Naive thymus-derived CD4-positive, alpha-beta T cell (primary cell): ENCODE measurements at regions not wholly inside any gene's neighbourhood (a gene's known extent, or its start where the extent isn't known, plus 50 kb on each side); places are given as distances from the start of the nearest gene placed in this dataset.

Experiments used
- ATAC-seq: fragments of 150-1000 bp; cut with Tn5 transposase; 2 replicates; pipeline ENCODE4 v1.10.0; 2021; ENCODE audit warnings: mild to moderate bottlenecking, moderate library complexity
- CTCF ChIA-PET: fragments of 350-600 bp; sonication (Branson Sonifier 250); formaldehyde crosslinking; loops from one replicate; lab custom pipeline; 2021; ENCODE audit warnings: antibody characterized with exemption; lab: Charles Lee
- POLR2A ChIA-PET: fragments of 350-600 bp; sonication (Branson Sonifier 250); formaldehyde crosslinking; loops from one replicate; lab custom pipeline; 2021; ENCODE audit warnings: antibody characterized with exemption, inconsistent platforms; lab: Charles Lee
- DNase-seq, 9 donors: peaks; one replicate each; pipeline versions ENCODE4 v3.0.0 to v3.0.0-alpha.2; 2020 to 2022; ENCODE audit warnings: mixed read lengths in 1 of 9
- H3K27ac ChIP-seq: one replicate; pipeline ENCODE4 v1.7.0; 2013; ENCODE audit warnings: mild to moderate bottlenecking, low read depth, low read length, moderate library complexity
- H3K27me3 ChIP-seq, 2 donors: one replicate each; pipeline ENCODE4 v1.7.0; 2013; ENCODE audit warnings: low read length in 2 of 2, mild to moderate bottlenecking in 2 of 2, moderate library complexity in 2 of 2; ENCODE audit not compliant: control insufficient read depth in 2 of 2, insufficient read depth in 2 of 2
- H3K36me3 ChIP-seq, 3 experiments: 1 replicate in 2 of 3; 2 replicates in 1 of 3; pipeline ENCODE4 v1.7.0; 2013; ENCODE audit warnings: low read length in 3 of 3, mild to moderate bottlenecking in 3 of 3, moderate library complexity in 1 of 3; ENCODE audit not compliant: insufficient read depth in 3 of 3, control insufficient read depth in 2 of 3
- H3K4me1 ChIP-seq, 2 donors: one replicate each; pipeline ENCODE4 v1.7.0; 2013; ENCODE audit warnings: low read length in 2 of 2, mild to moderate bottlenecking in 2 of 2, moderate library complexity in 1 of 2; ENCODE audit not compliant: control insufficient read depth in 2 of 2, insufficient read depth in 2 of 2
- H3K4me3 ChIP-seq: 2 replicates; pipeline ENCODE4 v1.7.0; 2013; ENCODE audit warnings: mild to moderate bottlenecking, low read length
- H3K9me3 ChIP-seq, 3 experiments: 1 replicate in 2 of 3; 2 replicates in 1 of 3; pipeline ENCODE4 v1.7.0; 2013; ENCODE audit warnings: low read length in 3 of 3; ENCODE audit not compliant: control insufficient read depth in 2 of 3
- H3K27ac Mint-ChIP-seq, 9 donors: one replicate each; pipeline ENCODE4 v1.8.0; 2020 to 2022; ENCODE audit warnings: mixed read lengths in 9 of 9, mild to moderate bottlenecking in 8 of 9, moderate library complexity in 5 of 9, inconsistent platforms in 2 of 9
- H3K27me3 Mint-ChIP-seq, 5 donors: one replicate each; pipeline ENCODE4 v1.8.0; 2021 to 2022; ENCODE audit warnings: mixed read lengths in 5 of 5, mild to moderate bottlenecking in 1 of 5
- H3K36me3 Mint-ChIP-seq, 5 donors: one replicate each; pipeline ENCODE4 v1.8.0; 2020 to 2022; ENCODE audit warnings: mixed read lengths in 5 of 5, mild to moderate bottlenecking in 3 of 5, inconsistent platforms in 1 of 5
- H3K4me1 Mint-ChIP-seq, 7 donors: one replicate each; pipeline ENCODE4 v1.8.0; 2020 to 2022; ENCODE audit warnings: mixed read lengths in 7 of 7, mild to moderate bottlenecking in 3 of 7, inconsistent platforms in 1 of 7
- H3K4me3 Mint-ChIP-seq, 10 donors: one replicate each; pipeline ENCODE4 v1.8.0; 2020 to 2022; ENCODE audit warnings: mild to moderate bottlenecking in 10 of 10, mixed read lengths in 10 of 10, moderate library complexity in 6 of 10, inconsistent platforms in 2 of 10
- H3K9me3 Mint-ChIP-seq, 11 donors: one replicate each; pipeline ENCODE4 v1.8.0; 2020 to 2022; ENCODE audit warnings: mixed read lengths in 11 of 11, mild to moderate bottlenecking in 4 of 11, inconsistent platforms in 1 of 11, moderate library complexity in 1 of 11
- intact Hi-C, 2 donors: fragments of 100-400 bp; cut with micrococcal nuclease; formaldehyde crosslinking; loops; one replicate each; pipeline ENCODE4 v1.15.1; 2023

GRCh38 chr14:98955036-98955740 lies 316.8 kb downstream of the BCL11B start:
- Histone ChIP-seq H3K4me1 (no peaks in the 10 kb centered on the region), H3K27me3 (no peaks in the 10 kb centered on the region), H3K9me3 (no peaks in the 10 kb centered on the region), H3K27ac (no peak overlapping the region), H3K36me3 (no peaks in the 10 kb centered on the region), H3K4me3 (no peak overlapping the region)
- peak overlapping the region in 1 of 10 donors; percentile 5 for H3K4me3 Mint-ChIP-seq
- H3K9me3 Mint-ChIP-seq = peaks cover 0 to 3% (median 0%) of the 10 kb centered on the region in 11 donors
- H3K27ac Mint-ChIP-seq = no peak overlapping the region
- DNase-seq (no peak), ATAC-seq (no peak)
- peaks cover 3 to 16% (median 9%) of the 10 kb centered on the region in 7 donors for H3K4me1 Mint-ChIP-seq
- no peaks in the 10 kb centered on the region for H3K36me3 Mint-ChIP-seq
- intact Hi-C loops = no loop called here
- H3K27me3 Mint-ChIP-seq = no peaks in the 10 kb centered on the region
- CTCF ChIA-PET = no interaction called here
- POLR2A ChIA-PET = interaction anchor here (0.7 to 1.2 kb wide), 3 partner anchors 11 to 21 kb away, joined by 3 to 4 read pairs (median 3); no protein-coding TSS in a partner anchor

GRCh38 chr14:98955741-98956070 lies 316.3 kb downstream of the BCL11B start:
- Histone ChIP-seq H3K27ac (no peak overlapping the region), H3K36me3 (no peaks in the 10 kb centered on the region), H3K4me1 (no peaks in the 10 kb centered on the region), H3K4me3 (no peak overlapping the region), H3K27me3 (no peaks in the 10 kb centered on the region), H3K9me3 (no peaks in the 10 kb centered on the region)
- intact Hi-C loops = no loop called here
- H3K27ac Mint-ChIP-seq = peak overlapping the region in 2 of 9 donors; percentile 21 to 53
- no peak for ATAC-seq
- peaks cover 0 to 3% (median 0%) of the 10 kb centered on the region in 11 donors for H3K9me3 Mint-ChIP-seq
- ChIA-PET POLR2A (interaction anchor here (0.6 to 1.2 kb wide), 4 partner anchors 10 to 73 kb away, joined by 3 to 4 read pairs (median 3); no protein-coding TSS in a partner anchor), CTCF (no interaction called here)
- no peak for DNase-seq
- H3K4me3 Mint-ChIP-seq = no peak overlapping the region
- no peaks in the 10 kb centered on the region for H3K36me3 Mint-ChIP-seq
- peaks cover 0 to 3% (median 0%) of the 10 kb centered on the region in 5 donors for H3K27me3 Mint-ChIP-seq
- H3K4me1 Mint-ChIP-seq = peaks cover 3 to 18% (median 14%) of the 10 kb centered on the region in 7 donors

- Histone ChIP-seq H3K4me3 (no peak overlapping the region), H3K9me3 (no peaks in the 10 kb centered on the region), H3K4me1 (no peaks in the 10 kb centered on the region), H3K27ac (no peak overlapping the region), H3K27me3 (no peaks in the 10 kb centered on the region), H3K36me3 (no peaks in the 10 kb centered on the region)
- intact Hi-C loops = no loop called here
- H3K9me3 Mint-ChIP-seq = peaks cover 0 to 3% (median 0%) of the 10 kb centered on the region in 11 donors
- CTCF ChIA-PET = no interaction called here
- H3K4me1 Mint-ChIP-seq = peaks cover 3 to 21% (median 18%) of the 10 kb centered on the region in 7 donors
- no peak overlapping the region for H3K4me3 Mint-ChIP-seq
- no peaks in the 10 kb centered on the region for H3K36me3 Mint-ChIP-seq
- H3K27me3 Mint-ChIP-seq = peaks cover 0 to 3% (median 0%) of the 10 kb centered on the region in 5 donors
- H3K27ac Mint-ChIP-seq = peak overlapping the region in 2 of 9 donors; percentile 21 to 53
- DNase-seq = no peak
- no peak for ATAC-seq
- POLR2A ChIA-PET = interaction anchor here (0.6 to 1.2 kb wide), 2 partner anchors 10 to 73 kb away, joined by 3 to 4 read pairs; no protein-coding TSS in a partner anchor
Measured at GRCh38 chr14:98956181-98956580, 315.8 kb downstream of the BCL11B start.

- H3K36me3 ChIP-seq = no peaks in the 10 kb centered on the region
- H3K9me3 ChIP-seq = no peaks in the 10 kb centered on the region
- ChIA-PET POLR2A (interaction anchor here (0.6 to 0.8 kb wide), 2 partner anchors 9 to 101 kb away, joined by 3 to 5 read pairs; no protein-coding TSS in a partner anchor), CTCF (no interaction called here)
- H3K4me3 ChIP-seq = no peak overlapping the region
- peaks cover 0 to 3% (median 0%) of the 10 kb centered on the region in 11 donors for H3K9me3 Mint-ChIP-seq
- peaks cover 3 to 26% (median 23%) of the 10 kb centered on the region in 7 donors for H3K4me1 Mint-ChIP-seq
- H3K27me3 ChIP-seq = no peaks in the 10 kb centered on the region
- H3K27me3 Mint-ChIP-seq = peaks cover 0 to 3% (median 0%) of the 10 kb centered on the region in 5 donors
- H3K4me1 ChIP-seq = no peaks in the 10 kb centered on the region
- intact Hi-C loops = no loop called here
- no peak overlapping the region for H3K4me3 Mint-ChIP-seq
- ATAC-seq = no peak
- DNase-seq = no peak
- H3K27ac ChIP-seq = no peak overlapping the region
- peak overlapping the region in 1 of 9 donors; percentile 62 for H3K27ac Mint-ChIP-seq
- no peaks in the 10 kb centered on the region for H3K36me3 Mint-ChIP-seq
Measured at GRCh38 chr14:98956661-98957060, 315.3 kb downstream of the BCL11B start.

- no peak for DNase-seq
- Mint-ChIP-seq H3K9me3 (peaks cover 0 to 2% (median 0%) of the 10 kb centered on the region in 11 donors), H3K27me3 (peaks cover 0 to 3% (median 0%) of the 10 kb centered on the region in 5 donors), H3K4me1 (peaks cover 3 to 30% (median 23%) of the 10 kb centered on the region in 7 donors), H3K27ac (no peak overlapping the region), H3K4me3 (no peak overlapping the region), H3K36me3 (no peaks in the 10 kb centered on the region)
- Histone ChIP-seq H3K9me3 (no peaks in the 10 kb centered on the region), H3K27me3 (no peaks in the 10 kb centered on the region), H3K4me3 (no peak overlapping the region), H3K36me3 (no peaks in the 10 kb centered on the region), H3K27ac (no peak overlapping the region), H3K4me1 (no peaks in the 10 kb centered on the region)
- ATAC-seq = peak; percentile 82
- ChIA-PET CTCF (no interaction called here), POLR2A (interaction anchor here (0.6 to 0.8 kb wide), 2 partner anchors 8 to 102 kb away, joined by 3 to 5 read pairs; no protein-coding TSS in a partner anchor)
- intact Hi-C loops = no loop called here
Measured at GRCh38 chr14:98957211-98958047, 314.6 kb downstream of the BCL11B start.

GRCh38 chr14:98958048-98958631 lies 313.9 kb downstream of the BCL11B start:
- H3K27ac ChIP-seq = no peak overlapping the region
- CTCF ChIA-PET = no interaction called here
- H3K27ac Mint-ChIP-seq = peak overlapping the region in 1 of 9 donors; percentile 36
- no peak overlapping the region for H3K4me3 Mint-ChIP-seq
- POLR2A ChIA-PET = no interaction called here
- H3K9me3 Mint-ChIP-seq = peaks cover 0 to 3% (median 0%) of the 10 kb centered on the region in 11 donors
- H3K36me3 Mint-ChIP-seq = no peaks in the 10 kb centered on the region
- ATAC-seq = no peak
- H3K27me3 ChIP-seq = no peaks in the 10 kb centered on the region
- no peaks in the 10 kb centered on the region for H3K4me1 ChIP-seq
- intact Hi-C loops = no loop called here
- H3K36me3 ChIP-seq = no peaks in the 10 kb centered on the region
- H3K4me3 ChIP-seq = no peak overlapping the region
- H3K4me1 Mint-ChIP-seq = peaks cover 4 to 37% (median 28%) of the 10 kb centered on the region in 7 donors
- H3K9me3 ChIP-seq = no peaks in the 10 kb centered on the region
- DNase-seq = no peak
- peaks cover 0 to 3% (median 0%) of the 10 kb centered on the region in 5 donors for H3K27me3 Mint-ChIP-seq
